Stimulated activated naive B cell treated with anti-CD40 and anti-IgM and Interleukin-4, amounts not matched to agents 10 μg/mL and 1 μg/mL and 100 μg/mL, for 72 hours (primary cell): ENCODE measurements at regions not wholly inside any gene's neighbourhood (a gene's known extent, or its start where the extent isn't known, plus 50 kb on each side); places are given as distances from the start of the nearest gene placed in this dataset.
A peak's percentile ranks its signal among the peaks of the same experiment; 100 is the strongest.

Experiments
- ATAC-seq, 2 donors: fragments of 150-1000 bp; cut with Tn5 transposase; replicated peaks; 2 replicates each; pipeline ENCODE4 v1.10.0; 2021; ENCODE audit warnings: moderate library complexity in 1 of 2
- DNase-seq: peaks from one replicate; pipeline ENCODE4 v3.0.0; 2021
- H3K27ac Mint-ChIP-seq: one replicate; pipeline ENCODE4 v1.8.0; 2022; ENCODE audit warnings: mild to moderate bottlenecking, mixed read lengths
- H3K27me3 Mint-ChIP-seq, 2 donors: one replicate each; pipeline ENCODE4 v1.8.0; 2022; ENCODE audit warnings: mixed read lengths in 2 of 2
- H3K36me3 Mint-ChIP-seq, 2 donors: one replicate each; pipeline ENCODE4 v1.8.0; 2022; ENCODE audit warnings: mixed read lengths in 2 of 2, mild to moderate bottlenecking in 1 of 2
- H3K4me1 Mint-ChIP-seq, 2 donors: one replicate each; pipeline ENCODE4 v1.8.0; 2022; ENCODE audit warnings: mixed read lengths in 2 of 2, mild to moderate bottlenecking in 1 of 2
- H3K4me3 Mint-ChIP-seq, 2 donors: one replicate each; pipeline ENCODE4 v1.8.0; 2022; ENCODE audit warnings: mild to moderate bottlenecking in 2 of 2, mixed read lengths in 2 of 2, moderate library complexity in 1 of 2
- H3K9me3 Mint-ChIP-seq, 2 donors: one replicate each; pipeline ENCODE4 v1.8.0; 2022; ENCODE audit warnings: mixed read lengths in 2 of 2, mild to moderate bottlenecking in 1 of 2

GRCh38 chr2:120517751-120518469, 172.0 kb downstream of the INHBB start:
- Mint-ChIP-seq H3K27me3 (peaks cover 30 to 45% of the 10 kb centered on the region in 2 donors), H3K27ac (no peak overlapping the region), H3K9me3 (peaks cover 2 to 3% of the 10 kb centered on the region in 2 donors), H3K36me3 (no peaks in the 10 kb centered on the region), H3K4me3 (no peak overlapping the region), H3K4me1 (no peaks in the 10 kb centered on the region)
- DNase-seq (no peak), ATAC-seq (no peak)

DNA sequence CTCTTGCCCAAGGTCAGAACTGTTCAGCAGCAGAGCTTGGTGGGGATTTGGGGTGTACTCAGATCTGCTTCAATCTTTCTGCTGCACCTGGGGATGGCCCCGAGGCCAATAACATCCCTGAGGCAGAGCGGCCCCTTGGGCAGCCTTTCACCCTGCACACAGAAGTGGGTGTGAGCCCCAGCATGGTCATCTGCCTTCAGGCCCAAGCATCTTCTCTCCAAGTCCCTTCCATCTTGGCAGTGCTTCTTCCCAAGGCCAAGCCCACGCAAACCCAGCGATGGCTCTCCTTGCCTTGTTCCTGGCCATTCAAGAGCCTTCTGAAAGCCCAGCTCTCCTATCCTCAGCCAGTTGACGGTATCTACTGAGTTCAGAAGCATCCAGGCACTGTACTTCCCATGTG, 172.9 kb downstream of the INHBB start:
- ATAC-seq (no peak), DNase-seq (no peak)
- H3K27me3 Mint-ChIP-seq, result peaks cover 36 to 45% of the 10 kb centered on the region in 2 donors
- no peak overlapping the region for H3K4me3 Mint-ChIP-seq
- no peak overlapping the region for H3K27ac Mint-ChIP-seq
- peaks cover 2 to 3% of the 10 kb centered on the region in 2 donors for H3K9me3 Mint-ChIP-seq
- H3K4me1 Mint-ChIP-seq, result no peaks in the 10 kb centered on the region
- no peaks in the 10 kb centered on the region for H3K36me3 Mint-ChIP-seq

DNA sequence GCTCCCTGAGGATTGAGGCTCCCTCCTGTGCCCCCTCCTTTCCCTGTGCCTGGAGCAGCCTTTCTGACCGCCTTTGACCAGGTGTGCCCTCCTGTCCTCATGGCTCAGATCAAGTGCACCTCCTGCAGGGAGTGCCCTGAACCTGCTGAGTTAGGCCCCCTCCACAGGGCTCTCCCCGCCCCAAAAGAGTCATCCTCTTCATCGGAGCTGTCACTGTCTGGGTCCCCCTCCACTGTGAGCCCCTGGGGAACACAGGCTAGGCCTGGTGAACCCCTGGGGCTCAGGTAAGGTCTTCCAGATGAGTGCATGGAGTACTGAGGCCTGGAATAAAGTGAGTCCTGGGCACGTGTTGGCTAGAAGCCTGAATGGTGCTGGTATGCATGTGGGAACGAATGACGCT, 173.5 kb downstream of the INHBB start:
- peaks cover 39 to 46% of the 10 kb centered on the region in 2 donors for H3K27me3 Mint-ChIP-seq
- H3K4me1 Mint-ChIP-seq, result no peaks in the 10 kb centered on the region
- H3K9me3 Mint-ChIP-seq, result peaks cover 2 to 3% of the 10 kb centered on the region in 2 donors
- H3K36me3 Mint-ChIP-seq, result no peaks in the 10 kb centered on the region
- no peak for ATAC-seq
- no peak overlapping the region for H3K27ac Mint-ChIP-seq
- no peak for DNase-seq
- H3K4me3 Mint-ChIP-seq, result no peak overlapping the region

- Mint-ChIP-seq H3K9me3 (peaks cover 2 to 3% of the 10 kb centered on the region in 2 donors), H3K4me1 (no peaks in the 10 kb centered on the region), H3K27ac (no peak overlapping the region), H3K27me3 (peaks cover 39 to 45% of the 10 kb centered on the region in 2 donors), H3K4me3 (no peak overlapping the region), H3K36me3 (no peaks in the 10 kb centered on the region)
- DNase-seq (no peak), ATAC-seq (no peak)
Measured at GRCh38 chr2:120520454-120520853, 174.5 kb downstream of the INHBB start.

GRCh38 chr2:120520929-120521912, 175.3 kb downstream of the INHBB start:
- H3K27me3 Mint-ChIP-seq, result peaks cover 35 to 38% of the 10 kb centered on the region in 2 donors
- no peaks in the 10 kb centered on the region for H3K9me3 Mint-ChIP-seq
- DNase-seq (no peak), ATAC-seq (peak; percentile 33 to 38)
- no peak overlapping the region for H3K4me3 Mint-ChIP-seq
- no peak overlapping the region for H3K27ac Mint-ChIP-seq
- no peaks in the 10 kb centered on the region for H3K4me1 Mint-ChIP-seq
- no peaks in the 10 kb centered on the region for H3K36me3 Mint-ChIP-seq

GRCh38 chr2:120522151-120522751, 176.3 kb downstream of the INHBB start:
- no peak overlapping the region for H3K4me3 Mint-ChIP-seq
- peaks cover 27 to 32% of the 10 kb centered on the region in 2 donors for H3K27me3 Mint-ChIP-seq
- no peak for DNase-seq
- no peak for ATAC-seq
- H3K36me3 Mint-ChIP-seq, result no peaks in the 10 kb centered on the region
- H3K4me1 Mint-ChIP-seq, result no peaks in the 10 kb centered on the region
- no peak overlapping the region for H3K27ac Mint-ChIP-seq
- H3K9me3 Mint-ChIP-seq, result no peaks in the 10 kb centered on the region

GRCh38 chr2:120523766-120524165, 177.8 kb downstream of the INHBB start:
- no peak overlapping the region for H3K27ac Mint-ChIP-seq
- H3K9me3 Mint-ChIP-seq, result no peaks in the 10 kb centered on the region
- DNase-seq (no peak), ATAC-seq (no peak)
- peaks cover 24 to 26% of the 10 kb centered on the region in 2 donors for H3K27me3 Mint-ChIP-seq
- no peaks in the 10 kb centered on the region for H3K4me1 Mint-ChIP-seq
- H3K36me3 Mint-ChIP-seq, result no peaks in the 10 kb centered on the region
- H3K4me3 Mint-ChIP-seq, result no peak overlapping the region

DNA sequence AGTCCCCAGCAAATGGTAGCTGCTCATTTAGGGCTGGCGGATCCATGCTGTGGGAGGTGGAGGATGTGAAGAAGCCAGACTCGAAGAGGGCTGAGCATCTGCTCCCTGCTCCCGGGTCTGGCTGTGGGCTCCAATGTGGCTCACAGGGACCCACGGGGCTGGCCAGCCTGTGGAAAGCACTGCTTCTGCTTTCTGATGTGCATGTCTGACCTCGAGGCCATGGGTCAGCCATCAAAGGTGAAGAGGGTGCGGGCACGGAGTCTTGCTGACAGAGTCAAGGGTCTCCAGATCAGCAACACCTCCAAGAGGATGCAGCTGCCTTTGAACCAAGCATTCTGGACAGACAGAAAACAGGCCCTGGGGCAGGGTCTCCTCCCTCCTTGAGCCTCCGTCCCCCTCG, 178.2 kb downstream of the INHBB start:
- peaks cover 24 to 26% of the 10 kb centered on the region in 2 donors for H3K27me3 Mint-ChIP-seq
- H3K36me3 Mint-ChIP-seq, result no peaks in the 10 kb centered on the region
- H3K4me1 Mint-ChIP-seq, result no peaks in the 10 kb centered on the region
- DNase-seq, result no peak
- no peak overlapping the region for H3K27ac Mint-ChIP-seq
- no peaks in the 10 kb centered on the region for H3K9me3 Mint-ChIP-seq
- ATAC-seq, result no peak
- no peak overlapping the region for H3K4me3 Mint-ChIP-seq

DNA sequence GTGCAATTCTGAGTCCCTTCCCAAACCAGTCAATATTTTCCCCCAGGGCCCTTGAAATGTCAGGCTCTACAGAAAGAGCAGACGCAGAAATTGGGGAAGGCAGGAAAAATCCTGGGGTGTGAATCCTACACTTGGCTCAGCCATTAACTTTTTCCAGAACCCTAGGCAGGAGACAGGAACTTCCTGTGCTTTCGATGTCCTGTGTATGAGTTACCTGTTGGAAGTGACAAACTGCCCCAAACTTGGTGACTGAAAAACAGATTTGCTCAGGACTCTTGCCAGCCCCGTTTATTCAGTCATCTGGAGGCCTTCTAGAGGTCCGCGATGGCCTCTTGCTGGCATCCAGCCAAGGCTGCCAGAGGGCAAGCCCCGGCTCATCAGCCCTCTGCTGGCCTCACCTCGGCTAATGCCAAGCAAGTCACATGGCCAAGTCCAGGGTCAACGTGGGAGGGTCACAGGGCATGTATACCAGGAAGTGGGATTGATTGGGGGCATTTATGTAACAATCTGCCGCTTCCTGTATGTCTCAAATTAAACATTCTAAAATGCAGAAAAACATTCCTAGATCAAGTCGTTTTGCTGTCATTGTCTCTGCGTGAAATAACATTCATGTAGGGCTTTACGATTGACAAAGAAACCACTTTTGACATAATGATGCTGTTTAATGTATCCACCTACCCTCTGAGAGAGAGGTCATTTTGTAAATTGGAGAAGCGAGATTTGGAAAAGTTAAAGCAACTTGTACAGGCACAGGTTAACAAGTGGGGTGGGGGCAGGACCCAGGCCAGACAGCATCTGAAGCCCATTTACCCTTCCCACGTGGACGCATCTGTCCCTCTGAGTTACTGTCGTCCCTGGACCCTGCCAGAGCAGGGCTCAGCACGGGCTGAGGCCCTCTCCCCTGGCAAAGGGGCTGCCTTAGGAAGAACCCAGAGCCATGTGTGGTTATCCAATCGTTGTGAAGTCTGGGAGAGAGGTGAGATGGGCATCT, 179.4 kb downstream of the INHBB start:
- no peak overlapping the region for H3K27ac Mint-ChIP-seq
- no peaks in the 10 kb centered on the region for H3K4me1 Mint-ChIP-seq
- no peak for ATAC-seq
- no peak overlapping the region for H3K4me3 Mint-ChIP-seq
- no peak for DNase-seq
- H3K27me3 Mint-ChIP-seq, result peaks cover 24 to 26% of the 10 kb centered on the region in 2 donors
- no peaks in the 10 kb centered on the region for H3K36me3 Mint-ChIP-seq
- peaks cover 0 to 3% of the 10 kb centered on the region in 2 donors for H3K9me3 Mint-ChIP-seq

DNA sequence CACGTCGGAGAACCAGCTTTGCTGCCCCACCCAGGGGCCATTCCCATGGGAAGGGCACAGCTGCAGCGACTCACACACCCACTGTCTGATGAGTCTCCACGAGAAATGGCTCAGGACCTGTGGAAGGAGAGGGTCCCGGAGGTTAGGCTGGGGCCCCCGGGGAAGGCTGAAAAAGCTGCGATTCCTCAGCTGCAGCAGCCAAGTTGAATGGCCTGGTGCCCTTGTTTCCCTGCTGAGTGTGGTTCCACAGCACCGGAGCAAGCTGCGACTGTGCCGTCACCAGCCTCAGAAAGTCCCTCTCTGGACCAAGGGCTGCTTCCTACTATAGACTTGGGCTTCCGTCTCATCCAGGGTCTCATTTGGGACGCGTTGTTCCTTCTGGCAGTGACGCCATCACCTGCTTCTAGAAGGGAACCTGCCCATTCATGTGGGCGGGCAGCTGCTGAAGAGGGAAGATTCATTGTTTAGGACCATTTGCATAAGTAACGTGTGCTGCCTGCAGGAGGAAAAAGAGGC, 180.2 kb downstream of the INHBB start:
- no peaks in the 10 kb centered on the region for H3K36me3 Mint-ChIP-seq
- no peaks in the 10 kb centered on the region for H3K4me1 Mint-ChIP-seq
- no peak overlapping the region for H3K4me3 Mint-ChIP-seq
- no peak for DNase-seq
- ATAC-seq, result no peak
- H3K27ac Mint-ChIP-seq, result no peak overlapping the region
- peaks cover 0 to 3% of the 10 kb centered on the region in 2 donors for H3K9me3 Mint-ChIP-seq
- peaks cover 23 to 24% of the 10 kb centered on the region in 2 donors for H3K27me3 Mint-ChIP-seq

GRCh38 chr2:120526997-120527945, 181.3 kb downstream of the INHBB start:
- H3K27me3 Mint-ChIP-seq, result peaks cover 12 to 14% of the 10 kb centered on the region in 2 donors
- DNase-seq (no peak), ATAC-seq (no peak)
- H3K9me3 Mint-ChIP-seq, result peaks cover 0 to 3% of the 10 kb centered on the region in 2 donors
- no peaks in the 10 kb centered on the region for H3K36me3 Mint-ChIP-seq
- no peak overlapping the region for H3K27ac Mint-ChIP-seq
- no peak overlapping the region for H3K4me3 Mint-ChIP-seq
- no peaks in the 10 kb centered on the region for H3K4me1 Mint-ChIP-seq

- DNase-seq (no peak), ATAC-seq (no peak)
- no peak overlapping the region for H3K4me3 Mint-ChIP-seq
- H3K9me3 Mint-ChIP-seq, result peaks cover 0 to 3% of the 10 kb centered on the region in 2 donors
- H3K27me3 Mint-ChIP-seq, result peaks cover 8 to 10% of the 10 kb centered on the region in 2 donors
- H3K4me1 Mint-ChIP-seq, result no peaks in the 10 kb centered on the region
- H3K27ac Mint-ChIP-seq, result no peak overlapping the region
- no peaks in the 10 kb centered on the region for H3K36me3 Mint-ChIP-seq
Measured at GRCh38 chr2:120528051-120528692, 182.2 kb downstream of the INHBB start.
